ENCODE measurements at regions not wholly inside any gene's neighbourhood (a gene's known extent, or its start where the extent isn't known, plus 50 kb on each side); places are given as distances from the start of the nearest gene placed in this dataset.

DNA sequence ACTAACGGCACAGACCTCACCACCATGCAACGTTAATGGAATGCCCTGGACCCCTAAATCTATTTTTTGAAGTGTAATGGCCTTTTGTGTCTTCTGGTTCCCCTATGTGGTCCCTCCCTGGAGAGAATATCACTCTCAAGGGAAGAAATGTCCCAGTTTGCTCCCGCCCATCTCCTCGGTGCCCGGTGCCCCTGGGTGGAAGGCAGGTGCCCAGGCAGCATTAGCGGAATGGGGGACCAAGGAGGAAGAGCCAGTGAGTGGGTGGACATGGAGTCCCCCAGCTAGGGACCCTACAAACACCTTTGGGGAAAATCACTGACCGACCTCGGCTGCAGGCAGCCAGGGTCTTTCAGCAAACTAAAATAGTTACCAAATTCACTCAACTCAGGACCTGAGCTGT lies 212.1 kb upstream of the RTL1 start:
- DNase-seq (ENCODE audit: low spot score): no peak
- TF ChIP-seq, protein P1, sequence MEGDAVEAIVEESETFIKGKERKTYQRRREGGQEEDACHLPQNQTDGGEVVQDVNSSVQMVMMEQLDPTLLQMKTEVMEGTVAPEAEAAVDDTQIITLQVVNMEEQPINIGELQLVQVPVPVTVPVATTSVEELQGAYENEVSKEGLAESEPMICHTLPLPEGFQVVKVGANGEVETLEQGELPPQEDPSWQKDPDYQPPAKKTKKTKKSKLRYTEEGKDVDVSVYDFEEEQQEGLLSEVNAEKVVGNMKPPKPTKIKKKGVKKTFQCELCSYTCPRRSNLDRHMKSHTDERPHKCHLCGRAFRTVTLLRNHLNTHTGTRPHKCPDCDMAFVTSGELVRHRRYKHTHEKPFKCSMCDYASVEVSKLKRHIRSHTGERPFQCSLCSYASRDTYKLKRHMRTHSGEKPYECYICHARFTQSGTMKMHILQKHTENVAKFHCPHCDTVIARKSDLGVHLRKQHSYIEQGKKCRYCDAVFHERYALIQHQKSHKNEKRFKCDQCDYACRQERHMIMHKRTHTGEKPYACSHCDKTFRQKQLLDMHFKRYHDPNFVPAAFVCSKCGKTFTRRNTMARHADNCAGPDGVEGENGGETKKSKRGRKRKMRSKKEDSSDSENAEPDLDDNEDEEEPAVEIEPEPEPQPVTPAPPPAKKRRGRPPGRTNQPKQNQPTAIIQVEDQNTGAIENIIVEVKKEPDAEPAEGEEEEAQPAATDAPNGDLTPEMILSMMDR (conservative IDR thresholded peaks at IDR 0.05; ENCODE audit: low read length): no peak
- TF ChIP-seq EZH2phosphoT487 (IDR thresholded peaks at IDR 0.05; ENCODE audit: borderline replicate concordance, low read depth, low read length): no peak

DNA sequence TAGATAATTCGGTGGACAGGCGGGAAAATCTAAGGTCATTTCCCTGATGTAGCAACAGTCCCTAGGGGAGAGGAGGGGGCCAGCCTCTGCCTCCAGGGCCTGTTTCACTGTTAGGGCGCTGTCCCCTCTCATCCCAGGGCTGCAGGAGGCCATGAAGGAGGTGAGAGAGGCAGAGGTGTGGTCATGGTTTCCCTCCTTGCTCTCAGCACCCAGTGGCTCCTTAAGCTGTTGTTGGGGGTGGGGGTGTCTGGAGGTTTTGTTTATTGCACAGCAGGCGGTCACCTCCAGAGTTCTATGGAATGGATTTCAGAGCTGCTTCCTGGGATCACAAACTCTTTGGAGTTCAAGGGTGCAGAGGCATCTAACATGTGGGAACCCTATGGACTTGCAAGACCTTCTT lies 212.5 kb upstream of the RTL1 start:
- no peak overlapping the region for H2AFZ ChIP-seq (ENCODE audit: low read length)
- no peaks in the 10 kb centered on the region for H3K79me2 ChIP-seq (ENCODE audit: insufficient read depth, low read depth, low read length)
- H4K20me1 ChIP-seq (ENCODE audit: insufficient read depth, low read length): no peaks in the 10 kb centered on the region
- TF ChIP-seq EZH2phosphoT487 (IDR thresholded peaks at IDR 0.05; ENCODE audit: borderline replicate concordance, low read depth, low read length): no peak
- TF ChIP-seq, protein P1 (conservative IDR thresholded peaks at IDR 0.05; ENCODE audit: low read length): no peak
- H3K4me1 ChIP-seq (ENCODE audit: insufficient read depth, low read length, poor library complexity, severe bottlenecking): no peaks in the 10 kb centered on the region
- no peak overlapping the region for H3K4me3 ChIP-seq (ENCODE audit: low read depth, low read length, poor library complexity, severe bottlenecking)
- intact Hi-C loops (cut with micrococcal nuclease; ENCODE audit: unreplicated experiment): no loop called here
- no peak for DNase-seq (ENCODE audit: low spot score)
- no peak overlapping the region for H3K27ac ChIP-seq (ENCODE audit: low read depth, low read length, poor library complexity, severe bottlenecking)
- H3K9me2 ChIP-seq (ENCODE audit: insufficient read depth, low read length): no peaks in the 10 kb centered on the region
- no peaks in the 10 kb centered on the region for H3K9me3 ChIP-seq (ENCODE audit: low read length)
- H3K36me3 ChIP-seq (ENCODE audit: insufficient read depth, low read length): no peaks in the 10 kb centered on the region
- CTCF ChIA-PET (ENCODE audit: unreplicated experiment): no interaction called here
- POLR2A ChIA-PET: no interaction called here
- BruUV-seq (replicated peaks): no TSS peak
- H3K4me2 ChIP-seq (ENCODE audit: low read length): no peak overlapping the region

More for the DNA sequence above, 212.1 kb upstream of the RTL1 start:
- no TSS peak for BruUV-seq (replicated peaks)
- intact Hi-C loops (cut with micrococcal nuclease; ENCODE audit: unreplicated experiment): no loop called here
- Histone ChIP-seq H3K36me3 (ENCODE audit: insufficient read depth, low read length) (no peaks in the 10 kb centered on the region), H3K4me3 (ENCODE audit: low read depth, low read length, poor library complexity, severe bottlenecking) (no peak overlapping the region), H3K9me3 (ENCODE audit: low read length) (no peaks in the 10 kb centered on the region), H4K20me1 (ENCODE audit: insufficient read depth, low read length) (no peaks in the 10 kb centered on the region), H3K79me2 (ENCODE audit: insufficient read depth, low read depth, low read length) (no peaks in the 10 kb centered on the region), H3K9me2 (ENCODE audit: insufficient read depth, low read length) (no peaks in the 10 kb centered on the region), H3K4me1 (ENCODE audit: insufficient read depth, low read length, poor library complexity, severe bottlenecking) (no peaks in the 10 kb centered on the region), H3K4me2 (ENCODE audit: low read length) (no peak overlapping the region), H2AFZ (ENCODE audit: low read length) (no peak overlapping the region), H3K27ac (ENCODE audit: low read depth, low read length, poor library complexity, severe bottlenecking) (no peak overlapping the region)
- ChIA-PET POLR2A (no interaction called here), CTCF (ENCODE audit: unreplicated experiment) (no interaction called here)

DNA sequence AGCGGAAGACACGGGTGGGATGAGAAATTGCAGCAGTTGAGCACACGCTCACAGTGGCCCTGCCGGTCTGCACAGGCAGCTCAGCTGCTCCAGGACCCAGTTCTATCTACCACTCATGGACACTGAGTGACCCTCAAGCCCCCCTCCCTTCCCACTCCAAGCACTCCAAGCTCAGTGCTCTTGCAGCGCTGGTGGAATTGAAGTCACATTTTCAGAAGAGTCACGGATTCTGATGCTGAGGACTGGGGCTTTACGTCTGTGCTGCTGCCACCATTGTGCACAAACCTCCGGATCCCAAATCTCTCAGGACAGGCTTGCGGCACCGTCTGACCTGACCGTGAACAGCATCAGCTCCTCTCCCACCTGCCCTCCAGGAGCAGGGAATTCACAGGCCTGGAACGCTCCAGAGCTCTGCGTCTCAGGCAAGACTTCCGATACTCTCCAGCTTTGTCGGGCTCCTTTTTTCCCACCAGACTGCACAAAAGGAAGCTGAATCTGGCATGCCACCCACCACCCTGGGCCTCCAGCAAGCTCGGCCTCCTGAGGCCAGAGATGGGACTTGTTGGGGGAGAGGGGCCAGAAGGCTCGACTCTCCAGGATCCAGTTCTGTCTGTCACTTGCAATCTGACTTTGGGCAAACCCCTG lies 213.1 kb upstream of the RTL1 start:
- no peak for TF ChIP-seq EZH2phosphoT487 (IDR thresholded peaks at IDR 0.05; ENCODE audit: borderline replicate concordance, low read depth, low read length)
- TF ChIP-seq, protein P1 (conservative IDR thresholded peaks at IDR 0.05; ENCODE audit: low read length): no peak
- no peak overlapping the region for H2AFZ ChIP-seq (ENCODE audit: low read length)
- H4K20me1 ChIP-seq (ENCODE audit: insufficient read depth, low read length): no peaks in the 10 kb centered on the region
- H3K27ac ChIP-seq (ENCODE audit: low read depth, low read length, poor library complexity, severe bottlenecking): no peak overlapping the region
- BruUV-seq (replicated peaks): no TSS peak
- no peaks in the 10 kb centered on the region for H3K4me1 ChIP-seq (ENCODE audit: insufficient read depth, low read length, poor library complexity, severe bottlenecking)
- no peak overlapping the region for H3K4me2 ChIP-seq (ENCODE audit: low read length)
- ChIA-PET CTCF (ENCODE audit: unreplicated experiment) (no interaction called here), POLR2A (no interaction called here)
- H3K4me3 ChIP-seq (ENCODE audit: low read depth, low read length, poor library complexity, severe bottlenecking): no peak overlapping the region
- H3K79me2 ChIP-seq (ENCODE audit: insufficient read depth, low read depth, low read length): no peaks in the 10 kb centered on the region
- H3K9me3 ChIP-seq (ENCODE audit: low read length): no peaks in the 10 kb centered on the region
- no peaks in the 10 kb centered on the region for H3K36me3 ChIP-seq (ENCODE audit: insufficient read depth, low read length)
- DNase-seq (ENCODE audit: low spot score): no peak
- H3K9me2 ChIP-seq (ENCODE audit: insufficient read depth, low read length): no peaks in the 10 kb centered on the region
- intact Hi-C loops (cut with micrococcal nuclease; ENCODE audit: unreplicated experiment): no loop called here

Measured in OCI-LY7 (cell line).